ENCODE measurements at regions not wholly inside any gene's neighbourhood (a gene's known extent, or its start where the extent isn't known, plus 50 kb on each side); places are given as distances from the start of the nearest gene placed in this dataset.

GRCh38 chr20:17856837-17857605 is 111.6 kb downstream of the SNX5 start:
- DNase-seq: no peak

GRCh38 chr20:17856024-17856564 is 112.5 kb downstream of the SNX5 start:
- DNase-seq: no peak

GRCh38 chr20:17854307-17854903 is 114.2 kb downstream of the SNX5 start:
- peak; percentile 70 for DNase-seq

- DNase-seq: no peak
These were observed 116.3 kb downstream of the SNX5 start for GRCh38 chr20:17852323-17852722.

GRCh38 chr20:17850684-17851026 is 117.9 kb downstream of the SNX5 start:
- DNase-seq: no peak

GRCh38 chr20:17849901-17850683 is 118.5 kb downstream of the SNX5 start:
- DNase-seq: peak; percentile 98

- DNase-seq: no peak
These were observed 119.3 kb downstream of the SNX5 start for GRCh38 chr20:17849138-17849900.

GRCh38 chr20:17848249-17849048 is 120.1 kb downstream of the SNX5 start:
- DNase-seq: no peak

GRCh38 chr20:17845701-17846475 is 122.7 kb downstream of the SNX5 start:
- peak; percentile 32 for DNase-seq

GRCh38 chr20:17844549-17845298 is 123.9 kb downstream of the SNX5 start:
- DNase-seq: no peak

- DNase-seq: no peak
These were observed 124.5 kb downstream of the SNX5 start for GRCh38 chr20:17844133-17844429.

- peak; percentile 57 for DNase-seq
These were observed 125.1 kb downstream of the SNX5 start for GRCh38 chr20:17843246-17844132.

GRCh38 chr20:17841751-17842215 is 126.8 kb downstream of the SNX5 start:
- no peak for DNase-seq

- DNase-seq: no peak
These were observed 128.2 kb downstream of the SNX5 start for GRCh38 chr20:17840423-17840822.

GRCh38 chr20:17838921-17839320 is 129.7 kb downstream of the SNX5 start:
- DNase-seq: no peak

- DNase-seq: no peak
These were observed 131.4 kb downstream of the SNX5 start for GRCh38 chr20:17837179-17837578.

GRCh38 chr20:17836303-17836861 is 132.2 kb downstream of the SNX5 start:
- DNase-seq: no peak

GRCh38 chr20:17835934-17836300 is 132.7 kb downstream of the SNX5 start:
- no peak for DNase-seq

Data from dermis blood vessel endothelial cell (primary cell).